GM18858 (cell line): ENCODE measurements at regions not wholly inside any gene's neighbourhood (a gene's known extent, or its start where the extent isn't known, plus 50 kb on each side); places are given as distances from the start of the nearest gene placed in this dataset.
"Not testable (repeated sequence)": the region's sequence is repeated elsewhere in the genome, so short reads cannot be mapped to it uniquely, and the experiment has no call there.

Experiments
- ATAC-seq: cut with Tn5 transposase; IDR thresholded peaks from one replicate; pipeline ENCODE4 v1.9.1; 2021; ENCODE audit not compliant: unreplicated experiment

DNA sequence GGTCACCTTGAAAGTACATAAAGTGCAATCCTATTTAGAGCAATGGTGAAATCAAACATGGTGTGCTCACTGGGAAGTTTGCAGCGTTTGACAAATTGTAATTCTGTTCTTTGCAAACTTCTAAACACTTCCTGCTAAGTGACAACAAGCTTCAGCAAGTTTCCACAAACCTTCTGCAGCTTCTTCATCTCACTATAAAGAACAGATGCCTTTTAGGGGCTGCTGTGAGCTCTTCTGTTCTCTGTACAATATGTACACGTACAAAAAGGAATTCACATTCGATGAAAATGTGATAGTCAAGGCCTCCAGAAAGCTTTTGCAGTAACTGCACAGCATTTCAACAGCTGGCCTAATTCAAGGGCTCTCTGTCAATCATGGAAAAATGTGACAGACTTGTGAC lies 543.1 kb downstream of the CETN3 start:
- ATAC-seq, result no peak

DNA sequence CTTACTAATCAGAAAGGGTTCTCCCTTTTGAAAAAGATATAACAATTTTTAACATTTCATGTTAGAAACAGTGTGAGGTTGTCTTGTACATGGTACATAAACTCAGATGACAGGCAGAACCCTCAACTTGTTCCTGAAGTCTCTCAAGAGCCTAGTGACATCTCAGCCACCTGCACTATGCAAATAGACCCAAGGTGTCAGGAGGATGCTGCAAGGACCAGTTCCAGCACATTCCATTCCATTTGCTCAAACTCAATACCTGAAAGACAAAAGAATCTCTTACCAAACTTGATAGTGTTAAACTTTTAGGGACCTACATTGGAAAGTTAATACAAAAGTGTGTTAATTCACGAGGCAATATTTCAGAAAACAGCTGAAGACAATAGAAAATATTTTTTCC lies 544.6 kb downstream of the CETN3 start:
- no peak for ATAC-seq

DNA sequence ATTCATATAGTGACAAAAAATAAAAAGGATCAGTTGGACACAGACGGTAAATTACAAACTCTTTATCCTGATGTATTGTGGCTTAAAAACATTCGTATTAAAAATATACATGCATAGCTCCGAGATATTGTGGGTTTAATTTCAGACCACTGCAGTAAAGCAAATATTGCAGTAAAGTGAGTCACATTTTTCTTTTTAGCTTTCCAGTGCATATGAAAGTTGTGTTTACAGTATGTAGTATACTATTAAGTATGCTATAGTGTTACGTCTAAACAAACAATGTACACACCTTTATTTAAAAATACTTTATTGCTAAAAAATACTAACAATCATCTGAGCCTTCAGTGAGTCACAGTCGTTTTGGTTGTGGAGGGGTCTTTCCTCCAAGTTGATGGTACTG lies 551.8 kb downstream of the CETN3 start:
- ATAC-seq, result no peak

DNA sequence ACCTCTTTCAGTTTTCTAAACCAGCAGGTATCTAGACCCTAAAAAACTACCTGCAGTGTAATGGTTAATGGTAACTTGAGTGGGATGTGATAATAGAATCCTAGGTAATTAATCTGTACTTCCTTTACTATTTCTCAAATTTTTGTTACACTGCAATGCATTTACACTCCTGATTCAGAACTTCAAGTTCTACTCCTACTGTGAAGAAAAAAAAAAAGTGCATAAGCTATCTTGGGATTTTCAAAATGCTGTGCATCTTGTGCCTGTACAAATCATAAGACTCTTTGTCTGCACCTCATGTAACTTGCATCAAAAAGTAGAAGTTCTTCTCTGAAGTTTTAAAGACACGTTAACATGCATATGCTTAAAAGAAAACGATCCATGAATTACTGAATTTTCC lies 554.1 kb downstream of the CETN3 start:
- ATAC-seq, result no peak

DNA sequence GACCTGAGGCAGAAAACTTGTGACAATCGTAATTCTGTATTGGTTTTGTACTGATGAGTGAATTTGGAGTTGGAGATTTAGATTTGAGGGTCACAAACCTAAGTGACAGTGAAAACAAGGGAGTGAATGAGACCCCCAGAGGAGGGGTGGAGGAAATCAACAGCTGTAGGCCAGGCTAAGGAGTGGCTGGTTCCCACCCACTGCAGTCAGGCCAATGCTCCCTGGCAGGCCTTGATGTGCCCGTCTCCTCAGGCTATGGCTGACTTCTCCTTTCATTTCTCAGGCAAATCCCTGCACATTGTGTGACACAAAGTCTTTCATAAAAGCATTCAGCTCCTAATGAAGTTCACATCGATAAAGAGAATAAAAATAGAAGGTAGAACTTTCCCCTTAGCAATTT lies 557.6 kb downstream of the CETN3 start:
- no peak for ATAC-seq

DNA sequence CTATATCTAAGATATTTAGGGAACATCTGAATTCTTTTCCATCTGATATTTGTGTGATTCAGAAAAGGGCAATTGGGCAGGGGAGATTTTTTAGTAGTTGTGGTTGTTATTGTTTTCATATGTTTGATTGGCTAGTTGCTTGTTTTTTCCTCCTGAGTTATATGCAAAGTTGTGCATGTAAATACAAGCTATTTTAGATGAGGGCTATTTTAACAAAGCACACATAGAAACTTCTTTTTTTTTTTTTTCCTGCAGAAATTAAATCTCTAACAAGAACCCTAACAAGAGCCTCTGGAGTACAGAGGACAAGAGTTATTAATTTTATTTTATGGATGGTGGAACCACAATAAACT lies 559.1 kb downstream of the CETN3 start:
- ATAC-seq, result no peak

DNA sequence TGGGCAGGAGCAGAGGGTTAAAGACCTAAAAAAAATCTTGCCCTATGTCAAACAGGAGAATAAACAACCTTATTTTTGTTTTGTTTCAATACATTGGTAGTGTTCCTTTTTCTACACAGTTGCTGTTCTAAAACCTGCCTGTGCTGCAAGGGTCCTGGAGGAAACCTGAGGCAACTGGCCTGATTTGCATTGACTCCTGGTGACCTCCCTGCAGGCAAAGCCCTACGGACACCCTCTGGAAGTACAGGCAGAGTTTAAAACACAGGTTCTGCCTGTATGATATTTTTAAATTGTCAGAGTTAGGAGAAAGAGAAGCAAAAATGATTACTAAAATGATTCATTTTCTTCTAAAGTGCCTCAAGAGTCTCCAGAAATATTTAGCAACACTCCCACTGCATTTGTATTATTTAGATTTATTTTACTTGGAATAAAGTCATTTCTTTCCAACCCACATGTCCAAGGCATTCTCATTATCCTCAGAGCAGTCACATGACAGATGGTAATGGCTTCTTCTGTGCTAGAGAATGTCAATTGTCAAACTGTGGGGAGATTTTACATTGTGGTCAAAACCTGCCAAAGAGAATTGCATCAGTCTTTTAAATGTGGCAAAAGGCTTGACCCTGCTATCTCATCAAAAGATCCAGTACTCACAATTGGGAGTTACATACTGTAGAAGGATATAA lies 559.6 kb downstream of the CETN3 start:
- no peak for ATAC-seq

DNA sequence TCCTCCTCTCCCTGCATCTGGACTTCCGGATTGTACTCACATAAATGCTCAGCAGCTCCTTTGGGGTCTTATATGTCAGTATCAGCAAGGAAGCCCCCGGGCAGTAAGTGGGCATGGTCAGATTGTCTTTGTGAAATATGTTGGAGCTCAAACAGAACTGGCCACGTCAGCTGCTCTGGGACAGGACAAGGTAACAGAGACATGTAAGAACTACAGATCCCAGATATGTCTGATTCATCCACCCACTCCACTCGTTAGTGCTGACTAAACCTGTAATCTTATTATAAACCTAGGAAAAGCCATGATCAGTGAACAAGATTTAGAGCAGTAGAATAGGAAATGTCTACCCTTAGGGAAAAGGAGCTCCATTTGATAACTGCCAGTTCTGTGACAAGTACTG lies 561.8 kb downstream of the CETN3 start:
- no peak for ATAC-seq

DNA sequence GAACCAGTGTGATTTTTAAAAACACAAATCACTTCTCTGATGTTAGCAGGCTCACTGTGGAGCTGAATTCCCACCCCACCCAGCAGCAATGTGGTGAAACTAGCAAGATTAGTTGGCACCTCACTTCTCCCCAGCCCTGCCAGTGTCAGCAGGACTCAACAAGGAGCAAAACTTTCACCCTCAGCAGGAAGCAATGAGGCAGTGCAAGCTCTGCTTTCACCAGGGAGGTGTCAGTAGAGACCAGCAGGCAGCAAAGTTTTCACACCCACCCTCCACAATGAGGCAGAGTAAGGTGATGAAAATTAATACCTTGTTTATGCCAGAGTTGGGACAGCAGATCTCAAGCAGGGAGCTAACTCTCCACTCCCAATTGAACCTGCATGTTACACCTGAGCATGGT lies 565.0 kb downstream of the CETN3 start:
- ATAC-seq, result no peak

DNA sequence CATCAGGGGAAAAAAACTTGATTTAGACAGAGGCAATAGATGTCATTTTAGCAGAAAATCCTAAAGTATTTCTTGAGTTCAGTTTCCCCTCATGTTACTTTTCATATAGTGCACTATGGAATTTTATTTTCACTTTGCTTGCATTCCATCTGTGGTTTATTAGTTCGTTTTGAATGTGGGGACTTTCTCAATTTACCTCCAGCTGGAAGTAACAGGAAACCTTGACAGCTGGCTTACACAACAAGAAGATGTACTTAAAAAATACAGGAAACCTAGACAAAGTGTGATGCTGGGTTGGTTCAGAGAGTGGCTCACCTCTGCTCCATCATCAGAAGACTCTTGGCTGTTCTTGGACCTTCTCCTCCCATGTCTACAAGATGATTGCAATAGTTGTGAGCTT lies 567.0 kb downstream of the CETN3 start:
- no peak for ATAC-seq

DNA sequence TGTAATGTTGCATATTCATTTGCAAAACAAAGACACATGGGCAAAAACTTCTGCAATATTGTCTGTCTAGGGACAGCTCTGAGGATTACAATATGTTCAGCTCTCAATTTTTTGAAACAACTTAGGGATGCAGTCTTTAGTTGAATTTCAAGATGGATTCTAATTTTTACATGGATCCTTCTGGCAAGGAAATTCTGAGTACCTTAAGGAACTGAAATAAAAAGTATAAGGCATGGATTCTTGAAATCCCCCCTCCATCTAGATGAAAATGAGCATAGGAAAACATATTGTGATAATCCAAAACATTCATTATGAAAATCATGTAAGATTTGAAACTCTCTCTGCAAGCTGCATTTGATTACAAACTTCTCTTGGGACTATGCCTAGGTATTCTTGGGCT lies 568.6 kb downstream of the CETN3 start:
- no peak for ATAC-seq

DNA sequence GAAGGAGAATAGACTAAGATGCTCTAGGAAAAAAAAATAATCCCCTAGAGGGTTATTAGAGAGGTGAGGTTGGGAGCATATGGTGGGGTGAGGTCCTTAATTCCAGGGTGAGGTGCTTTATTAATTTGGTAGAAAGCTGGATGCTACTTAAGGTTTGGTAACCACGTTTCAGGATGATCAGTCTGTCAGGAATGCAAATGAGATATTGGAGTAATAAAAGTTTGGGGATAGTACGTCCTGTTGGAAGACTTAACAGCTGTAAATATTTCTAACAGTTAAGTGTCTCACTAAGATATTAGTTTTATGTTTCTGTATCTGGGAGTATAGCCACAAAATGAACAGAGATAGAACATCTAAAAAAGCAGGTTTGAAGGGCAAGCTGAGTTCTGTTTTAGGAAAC lies 578.9 kb downstream of the CETN3 start:
- no peak for ATAC-seq

DNA sequence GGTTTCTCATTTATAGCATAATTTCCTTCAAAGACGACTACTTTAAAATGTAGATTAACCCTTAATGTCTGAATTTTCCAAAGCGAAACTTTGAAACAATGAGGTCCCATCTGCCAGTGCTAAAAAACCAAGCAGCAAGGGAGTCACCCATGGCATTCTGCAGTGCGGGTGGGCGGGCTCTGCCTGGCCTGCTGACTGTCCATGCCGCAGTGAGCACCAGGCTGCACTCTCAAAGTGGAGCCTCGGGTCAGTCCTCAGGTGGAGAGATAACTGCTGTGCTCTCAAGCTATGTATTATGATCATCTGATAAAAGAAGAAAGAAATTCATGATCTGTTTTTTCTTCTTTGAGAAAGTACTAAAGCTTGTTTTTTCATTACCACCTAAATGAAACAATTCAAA lies 581.6 kb downstream of the CETN3 start:
- no peak for ATAC-seq

DNA sequence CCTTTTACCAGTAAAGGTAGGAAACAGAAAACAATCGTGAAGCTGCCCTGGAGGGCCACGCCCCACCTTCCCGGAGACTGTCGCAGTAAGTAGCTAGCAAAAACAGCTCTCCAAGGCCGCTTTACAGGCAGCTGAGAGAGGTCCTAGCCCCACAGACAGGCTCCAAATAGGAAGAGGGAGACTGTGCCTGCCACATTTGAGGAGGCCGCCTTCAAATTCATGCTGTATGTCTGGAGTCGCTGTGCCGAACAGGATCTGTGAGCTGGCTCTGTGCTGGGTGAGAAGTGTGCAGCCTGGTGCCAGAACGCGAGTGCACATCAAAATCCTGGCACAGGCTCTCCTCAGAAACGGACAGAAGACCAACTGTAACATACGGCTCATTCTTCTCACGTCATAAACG lies 582.2 kb downstream of the CETN3 start:
- ATAC-seq, result no peak

DNA sequence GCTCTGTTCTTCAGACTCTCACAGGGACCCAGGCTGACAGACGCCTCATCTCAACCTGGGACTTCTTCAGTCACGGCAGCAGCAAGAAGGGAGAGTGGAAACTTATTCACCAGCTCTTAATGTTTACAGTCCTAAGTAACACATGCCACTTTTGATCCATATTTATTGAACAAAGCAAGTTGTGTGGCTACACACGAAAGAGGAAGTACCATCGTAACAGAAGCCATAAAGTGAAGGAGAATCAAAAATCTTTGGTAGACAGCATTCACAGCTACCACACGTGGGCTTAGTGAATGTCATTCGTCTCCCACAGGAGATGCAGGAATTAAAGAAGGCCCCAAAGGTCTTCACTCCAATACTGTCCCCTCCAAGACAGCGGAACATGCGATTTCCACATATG lies 582.6 kb downstream of the CETN3 start:
- no peak for ATAC-seq

DNA sequence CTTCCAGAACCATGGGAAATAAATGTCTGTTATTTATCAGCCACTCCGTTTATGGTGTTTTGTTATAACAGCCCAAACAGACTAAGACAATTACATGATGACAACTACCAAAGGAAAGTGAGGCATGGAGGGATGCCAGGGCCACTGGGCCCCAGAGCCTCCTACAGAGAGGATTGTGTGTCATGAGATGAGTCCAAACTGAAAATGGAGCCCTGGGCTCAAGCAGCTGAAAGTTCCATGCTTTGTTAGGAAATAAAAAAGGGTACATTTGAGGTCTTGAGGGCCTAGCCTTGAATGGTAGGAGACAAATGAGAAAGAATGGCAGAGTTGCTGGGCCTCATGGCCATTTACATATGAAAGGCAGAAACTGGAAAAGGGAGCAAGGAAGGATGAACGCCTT lies 586.5 kb downstream of the CETN3 start:
- no peak for ATAC-seq

DNA sequence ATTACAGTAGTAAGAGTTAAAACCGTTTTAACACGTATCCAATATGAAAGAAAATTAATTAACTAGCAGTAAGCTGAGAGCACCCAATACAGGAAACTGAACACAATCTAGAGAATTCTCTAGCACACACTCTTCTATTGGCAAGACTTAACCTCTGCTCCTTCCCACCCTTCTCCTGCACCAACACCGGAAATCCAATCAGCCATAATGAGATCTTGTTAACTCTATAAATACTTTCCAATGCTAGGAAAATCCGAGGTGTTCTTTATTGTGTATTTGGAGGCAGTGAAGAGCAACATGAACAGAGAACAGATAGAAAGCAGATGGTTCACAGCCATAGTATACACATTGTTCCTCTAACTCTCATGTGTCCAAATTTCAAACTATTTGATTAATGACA lies 591.7 kb downstream of the CETN3 start:
- no peak for ATAC-seq

DNA sequence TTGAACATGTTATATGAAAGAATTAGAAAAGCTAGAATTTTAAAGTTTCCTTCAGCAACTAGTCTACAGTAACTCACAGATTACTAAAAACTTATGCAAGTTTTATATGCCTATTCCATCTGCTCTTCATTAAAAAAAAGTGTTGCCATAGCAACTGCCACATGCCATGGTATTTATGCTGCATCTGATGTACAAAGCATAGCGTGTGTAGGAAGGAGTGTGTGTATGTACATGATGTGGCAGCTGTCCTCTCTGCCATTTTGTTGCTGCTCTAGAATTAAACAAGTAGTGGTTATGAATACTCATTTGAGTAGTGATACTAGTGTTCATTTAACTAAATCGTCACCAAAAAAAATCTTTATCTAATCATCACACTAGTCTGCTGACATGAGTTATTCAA lies 593.5 kb downstream of the CETN3 start:
- no peak for ATAC-seq

DNA sequence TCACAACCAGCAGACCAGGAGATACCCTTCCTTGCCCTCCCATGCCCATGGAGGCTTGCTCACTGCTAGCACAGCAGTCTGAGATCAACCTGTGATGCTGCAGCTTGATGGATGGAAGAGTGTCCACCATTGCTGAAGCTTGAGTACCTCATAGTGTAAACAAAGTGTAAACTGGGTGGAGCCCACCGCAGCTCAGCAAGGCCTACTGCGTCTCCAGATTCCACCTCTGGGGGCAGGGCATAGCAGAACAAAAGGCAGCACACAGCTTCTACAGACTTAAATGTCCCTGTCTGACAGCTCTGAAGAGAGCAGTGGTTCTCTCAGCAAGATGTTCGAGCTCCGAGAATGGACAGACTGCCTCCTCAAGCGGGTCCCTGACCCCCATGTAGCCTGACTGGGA lies 608.8 kb downstream of the CETN3 start:
- ATAC-seq, result not testable (repeated sequence)

DNA sequence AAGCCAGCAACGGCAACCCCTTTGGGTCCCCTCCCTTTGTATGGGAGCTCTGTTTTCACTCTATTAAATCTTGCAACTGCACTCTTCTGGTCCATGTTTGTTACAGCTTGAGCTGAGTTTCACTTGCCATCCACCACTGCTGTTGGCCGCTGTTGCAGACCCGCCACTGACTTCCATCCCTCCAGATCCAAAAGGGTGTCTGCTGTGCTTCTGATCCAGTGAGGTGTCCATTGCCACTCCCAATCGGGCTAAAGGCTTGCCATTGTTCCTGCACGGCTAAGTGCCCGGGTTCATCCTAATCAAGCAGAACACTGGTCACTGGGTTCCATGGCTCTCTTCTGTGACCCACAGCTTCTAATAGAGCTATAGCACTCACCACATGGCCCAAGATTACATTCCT lies 615.1 kb downstream of the CETN3 start:
- not testable (repeated sequence) for ATAC-seq

DNA sequence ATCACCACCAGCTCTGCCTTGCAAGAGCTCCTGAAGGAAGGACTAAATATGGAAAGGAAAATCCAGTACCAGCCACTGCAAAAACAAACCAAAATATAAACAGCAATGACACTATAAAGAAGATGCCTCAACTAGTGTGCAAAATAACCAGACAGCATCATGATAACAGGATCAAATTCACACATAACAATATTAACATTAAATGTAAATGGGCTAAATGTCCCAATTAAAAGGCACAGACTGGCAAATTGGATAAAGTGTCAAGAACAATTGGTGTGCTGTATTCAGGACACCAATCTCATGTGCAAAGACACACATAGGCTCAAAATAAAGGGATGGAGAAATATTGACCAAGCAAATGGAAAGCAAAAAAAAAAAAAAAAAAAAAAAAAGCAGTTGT lies 629.8 kb downstream of the CETN3 start:
- not testable (repeated sequence) for ATAC-seq

DNA sequence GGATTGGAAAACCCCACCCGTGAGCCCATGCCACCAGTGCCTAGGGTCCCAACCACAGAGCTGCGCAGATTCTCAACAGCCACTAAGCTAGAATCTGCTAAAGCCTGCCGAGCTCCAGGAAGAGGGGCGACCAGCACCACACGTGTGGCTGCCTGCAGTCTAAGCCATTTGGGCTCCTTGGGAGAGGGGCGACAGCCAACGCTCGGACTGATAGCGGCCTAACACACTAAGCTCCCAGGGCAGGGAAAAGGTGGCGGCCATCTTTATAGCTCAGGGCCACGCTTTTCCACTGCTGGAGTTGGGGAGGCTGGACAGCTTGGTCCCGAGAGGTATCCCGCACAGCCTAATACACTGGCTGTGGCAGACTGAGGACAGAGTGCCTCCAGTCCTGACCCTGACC lies 631.8 kb downstream of the CETN3 start:
- no peak for ATAC-seq

DNA sequence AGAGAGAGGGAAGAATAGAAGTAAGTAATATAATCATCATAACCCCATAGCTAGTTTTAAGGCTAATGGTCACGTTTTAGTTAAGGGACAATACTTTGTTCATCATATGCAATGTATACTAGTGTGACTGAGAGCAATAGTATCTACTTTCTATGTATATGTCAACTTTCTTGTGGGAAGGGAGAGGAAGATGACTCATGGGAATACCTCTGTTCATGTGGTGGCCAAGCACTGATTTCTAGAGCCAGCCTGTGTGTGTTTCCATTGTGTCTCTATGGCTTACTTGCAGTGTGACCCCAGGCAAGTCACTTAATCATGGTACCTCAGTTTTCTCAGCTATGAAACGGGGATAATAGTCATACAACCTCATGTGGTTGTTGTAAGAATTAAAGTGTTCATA lies 639.6 kb downstream of the CETN3 start:
- no peak for ATAC-seq

DNA sequence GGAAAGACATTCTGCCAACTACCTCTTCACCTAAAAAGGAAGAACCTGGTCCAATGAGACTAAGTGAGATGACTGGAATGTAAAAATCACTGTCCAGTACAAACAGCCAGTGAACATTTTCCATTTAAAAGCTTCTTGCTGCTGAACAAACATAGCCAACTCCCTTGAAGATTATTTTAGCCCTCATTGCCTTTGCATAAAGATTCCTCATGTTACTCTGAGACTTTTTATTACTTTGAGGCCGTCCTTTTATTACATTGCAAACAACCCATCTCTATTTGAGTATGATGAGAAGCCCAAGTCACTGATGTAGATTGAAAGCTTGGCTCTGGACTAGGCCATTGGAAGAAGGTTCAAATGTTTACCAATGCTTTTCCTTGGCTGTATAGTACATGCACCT lies 649.8 kb downstream of the CETN3 start:
- no peak for ATAC-seq
